ENCODE measurements at regions not wholly inside any gene's neighbourhood (a gene's known extent, or its start where the extent isn't known, plus 50 kb on each side); places are given as distances from the start of the nearest gene placed in this dataset.

- H3K9me3 ChIP-seq (ENCODE audit: control insufficient read depth in 2 of 2, insufficient read depth in 1 of 2, low read depth in 1 of 2, low read length in 1 of 2), result peaks cover 0 to 4% of the 10 kb centered on the region in 2 donors
- no peak overlapping the region for H3K4me3 ChIP-seq (ENCODE audit: low read depth in 1 of 2, low read length in 2 of 2)
- no peak overlapping the region for H3K27ac ChIP-seq (ENCODE audit: low read depth in 2 of 2, low read length in 1 of 2)
- no peaks in the 10 kb centered on the region for H3K36me3 ChIP-seq (ENCODE audit: control insufficient read depth in 2 of 2, insufficient read depth in 2 of 2, low read length in 1 of 2)
- WGBS, 2 donors, result 22 to 29% methylated on average over 2 of the region's 2 CpGs
- no peaks in the 10 kb centered on the region for H3K27me3 ChIP-seq (ENCODE audit: control insufficient read depth in 1 of 2, insufficient read depth in 2 of 2, low read length in 2 of 2)
- H3K4me1 ChIP-seq (ENCODE audit: control insufficient read depth in 2 of 2, insufficient read depth in 2 of 2, low read length in 1 of 2), result no peaks in the 10 kb centered on the region
Observed at GRCh38 chr14:25630447-25630846, 580.5 kb upstream of the STXBP6 start.

- WGBS, 2 donors, result 78 to 79% methylated on average over 2 of the region's 2 CpGs
- no peaks in the 10 kb centered on the region for H3K4me1 ChIP-seq (ENCODE audit: control insufficient read depth in 2 of 2, insufficient read depth in 2 of 2, low read length in 1 of 2)
- H3K4me3 ChIP-seq (ENCODE audit: low read depth in 1 of 2, low read length in 2 of 2), result no peak overlapping the region
- H3K27ac ChIP-seq (ENCODE audit: low read depth in 2 of 2, low read length in 1 of 2), result no peak overlapping the region
- H3K9me3 ChIP-seq (ENCODE audit: control insufficient read depth in 2 of 2, insufficient read depth in 1 of 2, low read depth in 1 of 2, low read length in 1 of 2), result peaks cover 0 to 4% of the 10 kb centered on the region in 2 donors
- no peaks in the 10 kb centered on the region for H3K36me3 ChIP-seq (ENCODE audit: control insufficient read depth in 2 of 2, insufficient read depth in 2 of 2, low read length in 1 of 2)
- H3K27me3 ChIP-seq (ENCODE audit: control insufficient read depth in 1 of 2, insufficient read depth in 2 of 2, low read length in 2 of 2), result no peaks in the 10 kb centered on the region
Observed at GRCh38 chr14:25628978-25629377, 579.0 kb upstream of the STXBP6 start.

- H3K36me3 ChIP-seq (ENCODE audit: control insufficient read depth in 2 of 2, insufficient read depth in 2 of 2, low read length in 1 of 2), result no peaks in the 10 kb centered on the region
- no peaks in the 10 kb centered on the region for H3K4me1 ChIP-seq (ENCODE audit: control insufficient read depth in 2 of 2, insufficient read depth in 2 of 2, low read length in 1 of 2)
- WGBS, 2 donors, result 84 to 94% methylated on average over 2 of the region's 2 CpGs
- H3K27me3 ChIP-seq (ENCODE audit: control insufficient read depth in 1 of 2, insufficient read depth in 2 of 2, low read length in 2 of 2), result no peaks in the 10 kb centered on the region
- no peak overlapping the region for H3K4me3 ChIP-seq (ENCODE audit: low read depth in 1 of 2, low read length in 2 of 2)
- H3K27ac ChIP-seq (ENCODE audit: low read depth in 2 of 2, low read length in 1 of 2), result no peak overlapping the region
- peaks cover 0 to 4% of the 10 kb centered on the region in 2 donors for H3K9me3 ChIP-seq (ENCODE audit: control insufficient read depth in 2 of 2, insufficient read depth in 1 of 2, low read depth in 1 of 2, low read length in 1 of 2)
Observed at GRCh38 chr14:25628390-25628789, 578.4 kb upstream of the STXBP6 start.

- WGBS, 2 donors, result 59 to 78% methylated on average over 2 of the region's 2 CpGs
- H3K9me3 ChIP-seq (ENCODE audit: control insufficient read depth in 2 of 2, insufficient read depth in 1 of 2, low read depth in 1 of 2, low read length in 1 of 2), result peaks cover 0 to 4% of the 10 kb centered on the region in 2 donors
Observed at GRCh38 chr14:25626986-25627385, 577.0 kb upstream of the STXBP6 start.

GRCh38 chr14:25622763-25623162 is 572.8 kb upstream of the STXBP6 start:
- Histone ChIP-seq H3K4me1 (ENCODE audit: control insufficient read depth in 2 of 2, insufficient read depth in 2 of 2, low read length in 1 of 2) (no peaks in the 10 kb centered on the region), H3K36me3 (ENCODE audit: control insufficient read depth in 2 of 2, insufficient read depth in 2 of 2, low read length in 1 of 2) (no peaks in the 10 kb centered on the region), H3K9me3 (ENCODE audit: control insufficient read depth in 2 of 2, insufficient read depth in 1 of 2, low read depth in 1 of 2, low read length in 1 of 2) (no peaks in the 10 kb centered on the region), H3K4me3 (ENCODE audit: low read depth in 1 of 2, low read length in 2 of 2) (no peak overlapping the region), H3K27ac (ENCODE audit: low read depth in 2 of 2, low read length in 1 of 2) (no peak overlapping the region), H3K27me3 (ENCODE audit: control insufficient read depth in 1 of 2, insufficient read depth in 2 of 2, low read length in 2 of 2) (no peaks in the 10 kb centered on the region)
- WGBS, 2 donors, result 17 to 31% methylated on average over 1 of the region's 1 CpG

More at GRCh38 chr14:25626986-25627385, 577.0 kb upstream of the STXBP6 start:
- no peaks in the 10 kb centered on the region for H3K4me1 ChIP-seq (ENCODE audit: control insufficient read depth in 2 of 2, insufficient read depth in 2 of 2, low read length in 1 of 2)
- H3K27ac ChIP-seq (ENCODE audit: low read depth in 2 of 2, low read length in 1 of 2), result no peak overlapping the region
- no peaks in the 10 kb centered on the region for H3K36me3 ChIP-seq (ENCODE audit: control insufficient read depth in 2 of 2, insufficient read depth in 2 of 2, low read length in 1 of 2)
- H3K4me3 ChIP-seq (ENCODE audit: low read depth in 1 of 2, low read length in 2 of 2), result no peak overlapping the region
- no peaks in the 10 kb centered on the region for H3K27me3 ChIP-seq (ENCODE audit: control insufficient read depth in 1 of 2, insufficient read depth in 2 of 2, low read length in 2 of 2)

GRCh38 chr14:25620515-25620914 is 570.6 kb upstream of the STXBP6 start:
- Histone ChIP-seq H3K27me3 (ENCODE audit: control insufficient read depth in 1 of 2, insufficient read depth in 2 of 2, low read length in 2 of 2) (no peaks in the 10 kb centered on the region), H3K4me3 (ENCODE audit: low read depth in 1 of 2, low read length in 2 of 2) (no peak overlapping the region), H3K4me1 (ENCODE audit: control insufficient read depth in 2 of 2, insufficient read depth in 2 of 2, low read length in 1 of 2) (no peaks in the 10 kb centered on the region), H3K9me3 (ENCODE audit: control insufficient read depth in 2 of 2, insufficient read depth in 1 of 2, low read depth in 1 of 2, low read length in 1 of 2) (peaks cover 0 to 4% of the 10 kb centered on the region in 2 donors), H3K27ac (ENCODE audit: low read depth in 2 of 2, low read length in 1 of 2) (no peak overlapping the region), H3K36me3 (ENCODE audit: control insufficient read depth in 2 of 2, insufficient read depth in 2 of 2, low read length in 1 of 2) (no peaks in the 10 kb centered on the region)

GRCh38 chr14:25615174-25615573 is 565.2 kb upstream of the STXBP6 start:
- no peaks in the 10 kb centered on the region for H3K36me3 ChIP-seq (ENCODE audit: control insufficient read depth in 2 of 2, insufficient read depth in 2 of 2, low read length in 1 of 2)
- H3K4me1 ChIP-seq (ENCODE audit: control insufficient read depth in 2 of 2, insufficient read depth in 2 of 2, low read length in 1 of 2), result no peaks in the 10 kb centered on the region
- H3K4me3 ChIP-seq (ENCODE audit: low read depth in 1 of 2, low read length in 2 of 2), result no peak overlapping the region
- no peak overlapping the region for H3K27ac ChIP-seq (ENCODE audit: low read depth in 2 of 2, low read length in 1 of 2)
- H3K9me3 ChIP-seq (ENCODE audit: control insufficient read depth in 2 of 2, insufficient read depth in 1 of 2, low read depth in 1 of 2, low read length in 1 of 2), result peaks cover 0 to 4% of the 10 kb centered on the region in 2 donors
- H3K27me3 ChIP-seq (ENCODE audit: control insufficient read depth in 1 of 2, insufficient read depth in 2 of 2, low read length in 2 of 2), result no peaks in the 10 kb centered on the region

- 27 to 35% methylated on average over 3 of the region's 3 CpGs for WGBS, 2 donors
- peaks cover 0 to 3% of the 10 kb centered on the region in 2 donors for H3K9me3 ChIP-seq (ENCODE audit: control insufficient read depth in 2 of 2, insufficient read depth in 1 of 2, low read depth in 1 of 2, low read length in 1 of 2)
- H3K27me3 ChIP-seq (ENCODE audit: control insufficient read depth in 1 of 2, insufficient read depth in 2 of 2, low read length in 2 of 2), result no peaks in the 10 kb centered on the region
- H3K4me3 ChIP-seq (ENCODE audit: low read depth in 1 of 2, low read length in 2 of 2), result no peak overlapping the region
- no peaks in the 10 kb centered on the region for H3K4me1 ChIP-seq (ENCODE audit: control insufficient read depth in 2 of 2, insufficient read depth in 2 of 2, low read length in 1 of 2)
- no peaks in the 10 kb centered on the region for H3K36me3 ChIP-seq (ENCODE audit: control insufficient read depth in 2 of 2, insufficient read depth in 2 of 2, low read length in 1 of 2)
- H3K27ac ChIP-seq (ENCODE audit: low read depth in 2 of 2, low read length in 1 of 2), result no peak overlapping the region
Observed at GRCh38 chr14:25607192-25607591, 557.2 kb upstream of the STXBP6 start.

- 71 to 73% methylated on average over 1 of the region's 1 CpG for WGBS, 2 donors
- H3K4me3 ChIP-seq (ENCODE audit: low read depth in 1 of 2, low read length in 2 of 2), result no peak overlapping the region
- no peaks in the 10 kb centered on the region for H3K4me1 ChIP-seq (ENCODE audit: control insufficient read depth in 2 of 2, insufficient read depth in 2 of 2, low read length in 1 of 2)
- no peaks in the 10 kb centered on the region for H3K27me3 ChIP-seq (ENCODE audit: control insufficient read depth in 1 of 2, insufficient read depth in 2 of 2, low read length in 2 of 2)
- H3K36me3 ChIP-seq (ENCODE audit: control insufficient read depth in 2 of 2, insufficient read depth in 2 of 2, low read length in 1 of 2), result no peaks in the 10 kb centered on the region
- H3K27ac ChIP-seq (ENCODE audit: low read depth in 2 of 2, low read length in 1 of 2), result no peak overlapping the region
- peaks cover 0 to 3% of the 10 kb centered on the region in 2 donors for H3K9me3 ChIP-seq (ENCODE audit: control insufficient read depth in 2 of 2, insufficient read depth in 1 of 2, low read depth in 1 of 2, low read length in 1 of 2)
Observed at GRCh38 chr14:25602106-25602505, 552.2 kb upstream of the STXBP6 start.

- WGBS, 2 donors, result 79 to 81% methylated on average over 3 of the region's 3 CpGs
- Histone ChIP-seq H3K27me3 (ENCODE audit: control insufficient read depth in 1 of 2, insufficient read depth in 2 of 2, low read length in 2 of 2) (no peaks in the 10 kb centered on the region), H3K9me3 (ENCODE audit: control insufficient read depth in 2 of 2, insufficient read depth in 1 of 2, low read depth in 1 of 2, low read length in 1 of 2) (no peaks in the 10 kb centered on the region), H3K27ac (ENCODE audit: low read depth in 2 of 2, low read length in 1 of 2) (no peak overlapping the region), H3K4me3 (ENCODE audit: low read depth in 1 of 2, low read length in 2 of 2) (no peak overlapping the region), H3K36me3 (ENCODE audit: control insufficient read depth in 2 of 2, insufficient read depth in 2 of 2, low read length in 1 of 2) (no peaks in the 10 kb centered on the region), H3K4me1 (ENCODE audit: control insufficient read depth in 2 of 2, insufficient read depth in 2 of 2, low read length in 1 of 2) (no peaks in the 10 kb centered on the region)
Observed at GRCh38 chr14:25588751-25589150, 538.8 kb upstream of the STXBP6 start.

Data from esophagus (tissue), 2 donors.